Endodermal cell (in vitro differentiated cells): ENCODE measurements at regions not wholly inside any gene's neighbourhood (a gene's known extent, or its start where the extent isn't known, plus 50 kb on each side); places are given as distances from the start of the nearest gene placed in this dataset.

ENCODE experiments used
- DNase-seq: peaks from one replicate; pipeline ENCODE4 v3.0.0-alpha.2; 2017
- H3K27ac ChIP-seq: 2 replicates; pipeline ENCODE4 v1.5.1; 2013; ENCODE audit warnings: mild to moderate bottlenecking, low read depth, low read length, moderate library complexity
- H3K27me3 ChIP-seq: 2 replicates; pipeline ENCODE4 v1.6.1; 2013; ENCODE audit warnings: mild to moderate bottlenecking, low read length, moderate library complexity; ENCODE audit not compliant: insufficient read depth, control insufficient read depth, poor library complexity, severe bottlenecking
- H3K36me3 ChIP-seq: 2 replicates; pipeline ENCODE4 v1.7.0; 2013; ENCODE audit warnings: mild to moderate bottlenecking, low read length, moderate library complexity; ENCODE audit not compliant: control insufficient read depth, insufficient read depth
- H3K4me1 ChIP-seq: one replicate; pipeline ENCODE4 v1.7.0; 2013; ENCODE audit warnings: low read length; ENCODE audit not compliant: control insufficient read depth, insufficient read depth
- H3K4me3 ChIP-seq: 2 replicates; pipeline ENCODE4 v1.5.1; 2013; ENCODE audit warnings: mild to moderate bottlenecking, low read length, moderate library complexity
- H3K9ac ChIP-seq: 2 replicates; pipeline ENCODE4 v1.6.1; 2013; ENCODE audit warnings: mild to moderate bottlenecking, low read length, moderate library complexity; ENCODE audit not compliant: poor library complexity, severe bottlenecking; ENCODE audit errors: extremely low read depth
- H3K9me3 ChIP-seq: 2 replicates; pipeline ENCODE4 v1.6.1; 2013; ENCODE audit warnings: mild to moderate bottlenecking, low read length, moderate library complexity; ENCODE audit not compliant: control insufficient read depth
- H3K27ac Mint-ChIP-seq: 2 replicates; pipeline ENCODE4 v1.8.0; 2020; ENCODE audit warnings: mixed read lengths
- H3K27me3 Mint-ChIP-seq: 2 replicates; pipeline ENCODE4 v1.8.0; 2021; ENCODE audit warnings: mild to moderate bottlenecking, mixed read lengths; ENCODE audit not compliant: insufficient read depth
- H3K36me3 Mint-ChIP-seq: 2 replicates; pipeline ENCODE4 v1.8.0; 2020; ENCODE audit warnings: low read depth, mixed read lengths
- H3K4me1 Mint-ChIP-seq: 2 replicates; pipeline ENCODE4 v1.8.0; 2020; ENCODE audit warnings: mixed read lengths
- H3K4me3 Mint-ChIP-seq: 2 replicates; pipeline ENCODE4 v1.8.0; 2020; ENCODE audit warnings: mild to moderate bottlenecking, moderate library complexity, mixed read lengths
- H3K9me3 Mint-ChIP-seq: 2 replicates; pipeline ENCODE4 v1.8.0; 2020; ENCODE audit warnings: mild to moderate bottlenecking, mixed read lengths
- WGBS, 2 experiments: methylation state at CpG; one replicate each; pipeline versions ENCODE4 v1.1.5 to v1.1.7; 2013; ENCODE audit warnings: missing lambda C conversion rate in 2 of 2, mixed read lengths in 1 of 2; ENCODE audit not compliant: insufficient coverage in 1 of 2, insufficient read length in 1 of 2; 5-methylcytosine and 5-hydroxymethylcytosine counted together
- TF ChIP-seq, protein P1 (sequence below): fragments of 200-600 bp; sonication (generic); conservative IDR thresholded peaks from 2 replicates; pipeline ENCODE4 v1.5.0; 2021; ENCODE audit warnings: antibody characterized with exemption, mild to moderate bottlenecking

DNA sequence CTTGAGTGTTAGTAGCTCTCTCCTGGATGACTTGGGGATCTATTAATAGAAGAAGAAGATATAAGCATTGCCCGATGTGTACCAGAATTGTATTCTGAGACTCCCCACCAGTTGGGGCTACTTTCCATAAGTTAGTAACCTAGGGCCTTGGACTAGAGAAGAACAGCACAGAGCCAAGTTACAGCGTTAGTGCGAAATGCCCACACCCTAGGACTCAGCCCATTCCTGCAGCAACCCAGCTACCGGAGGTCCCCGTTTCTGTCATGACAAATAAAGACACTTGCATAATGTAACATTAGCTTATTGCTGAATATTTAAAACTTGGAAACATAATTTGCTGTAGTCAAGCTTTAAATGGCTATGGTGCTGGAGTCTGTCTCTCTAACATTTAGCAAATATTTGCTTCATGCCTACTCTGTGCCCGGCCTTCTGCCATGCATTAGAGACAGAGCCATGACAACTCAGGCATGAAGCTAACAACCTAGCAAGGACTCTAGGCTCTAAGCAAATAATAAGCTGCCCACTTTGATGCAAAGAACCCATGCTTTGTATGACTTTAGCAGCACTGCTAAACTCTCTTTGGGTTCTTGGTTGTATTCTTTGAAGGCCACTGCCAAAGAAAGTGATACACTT lies 103.4 kb upstream of the COL21A1 start:
- DNase-seq = no peak
- Histone ChIP-seq H3K9me3 (peaks cover 8% of the 10 kb centered on the region), H3K9ac (no peak overlapping the region), H3K27me3 (no peaks in the 10 kb centered on the region), H3K36me3 (no peaks in the 10 kb centered on the region), H3K4me1 (no peaks in the 10 kb centered on the region), H3K4me3 (no peak overlapping the region), H3K27ac (no peak overlapping the region)
- Mint-ChIP-seq H3K4me3 (no peak overlapping the region), H3K4me1 (peaks cover 2% of the 10 kb centered on the region), H3K27me3 (no peaks in the 10 kb centered on the region), H3K9me3 (peaks cover 8% of the 10 kb centered on the region), H3K27ac (no peak overlapping the region), H3K36me3 (no peaks in the 10 kb centered on the region)
- 88 to 90% methylated on average over 1 to 6 of the region's 6 CpGs for WGBS, 2 experiments
- TF ChIP-seq, protein P1, sequence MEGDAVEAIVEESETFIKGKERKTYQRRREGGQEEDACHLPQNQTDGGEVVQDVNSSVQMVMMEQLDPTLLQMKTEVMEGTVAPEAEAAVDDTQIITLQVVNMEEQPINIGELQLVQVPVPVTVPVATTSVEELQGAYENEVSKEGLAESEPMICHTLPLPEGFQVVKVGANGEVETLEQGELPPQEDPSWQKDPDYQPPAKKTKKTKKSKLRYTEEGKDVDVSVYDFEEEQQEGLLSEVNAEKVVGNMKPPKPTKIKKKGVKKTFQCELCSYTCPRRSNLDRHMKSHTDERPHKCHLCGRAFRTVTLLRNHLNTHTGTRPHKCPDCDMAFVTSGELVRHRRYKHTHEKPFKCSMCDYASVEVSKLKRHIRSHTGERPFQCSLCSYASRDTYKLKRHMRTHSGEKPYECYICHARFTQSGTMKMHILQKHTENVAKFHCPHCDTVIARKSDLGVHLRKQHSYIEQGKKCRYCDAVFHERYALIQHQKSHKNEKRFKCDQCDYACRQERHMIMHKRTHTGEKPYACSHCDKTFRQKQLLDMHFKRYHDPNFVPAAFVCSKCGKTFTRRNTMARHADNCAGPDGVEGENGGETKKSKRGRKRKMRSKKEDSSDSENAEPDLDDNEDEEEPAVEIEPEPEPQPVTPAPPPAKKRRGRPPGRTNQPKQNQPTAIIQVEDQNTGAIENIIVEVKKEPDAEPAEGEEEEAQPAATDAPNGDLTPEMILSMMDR = no peak

GRCh38 chr6:56349194-56349593 lies 101.8 kb upstream of the COL21A1 start:
- Mint-ChIP-seq H3K36me3 (no peaks in the 10 kb centered on the region), H3K4me3 (no peak overlapping the region), H3K27me3 (no peaks in the 10 kb centered on the region), H3K9me3 (peaks cover 8% of the 10 kb centered on the region), H3K27ac (no peak overlapping the region), H3K4me1 (peaks cover 6% of the 10 kb centered on the region)
- Histone ChIP-seq H3K9me3 (peaks cover 7% of the 10 kb centered on the region), H3K27me3 (no peaks in the 10 kb centered on the region), H3K4me3 (no peak overlapping the region), H3K9ac (no peak overlapping the region), H3K36me3 (no peaks in the 10 kb centered on the region), H3K4me1 (no peaks in the 10 kb centered on the region), H3K27ac (no peak overlapping the region)
- no peak for DNase-seq
- WGBS, 2 experiments = 96% methylated on average over 3 of the region's 3 CpGs; no CpG with 5 or more reads in 1 of the 2 experiments
- TF ChIP-seq, protein P1 = no peak

DNA sequence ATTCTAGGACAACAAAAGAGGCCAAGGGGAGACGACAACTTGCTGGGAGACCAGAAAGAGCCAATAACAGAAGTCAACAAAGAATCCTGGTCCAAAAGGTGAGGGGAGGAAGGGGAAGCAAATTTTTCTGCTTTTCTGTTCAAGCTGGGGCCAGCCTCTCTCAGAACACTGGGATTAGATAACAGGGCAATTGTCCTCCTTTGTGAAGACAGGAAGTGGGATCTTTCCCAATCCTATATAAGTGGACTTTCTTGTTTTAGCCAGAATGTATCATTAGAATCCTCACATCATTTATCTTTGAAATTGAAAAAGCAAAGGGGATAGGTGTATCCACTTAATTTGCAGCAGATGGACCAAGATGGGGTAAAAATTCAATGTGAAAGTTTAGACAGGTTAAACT lies 101.2 kb upstream of the COL21A1 start:
- no peak overlapping the region for H3K4me3 ChIP-seq
- H3K4me3 Mint-ChIP-seq = no peak overlapping the region
- WGBS, 2 experiments = 84 to 86% methylated on average over 1 of the region's 1 CpG
- no peak overlapping the region for H3K27ac ChIP-seq
- peaks cover 6% of the 10 kb centered on the region for H3K4me1 Mint-ChIP-seq
- no peaks in the 10 kb centered on the region for H3K27me3 ChIP-seq
- H3K36me3 Mint-ChIP-seq = no peaks in the 10 kb centered on the region
- H3K4me1 ChIP-seq = no peaks in the 10 kb centered on the region
- H3K27me3 Mint-ChIP-seq = no peaks in the 10 kb centered on the region
- H3K9ac ChIP-seq = no peak overlapping the region
- DNase-seq = no peak
- no peaks in the 10 kb centered on the region for H3K36me3 ChIP-seq
- TF ChIP-seq, protein P1 = no peak
- H3K9me3 Mint-ChIP-seq = peaks cover 6% of the 10 kb centered on the region
- H3K9me3 ChIP-seq = peaks cover 3% of the 10 kb centered on the region
- no peak overlapping the region for H3K27ac Mint-ChIP-seq
